SU-DHL-6 (cell line): ENCODE measurements at regions not wholly inside any gene's neighbourhood (a gene's known extent, or its start where the extent isn't known, plus 50 kb on each side); places are given as distances from the start of the nearest gene placed in this dataset.

Experiments
- H2AFZ ChIP-seq: fragments of 200-600 bp; sonication (generic); 2 replicates; pipeline ENCODE4 v1.6.1; 2014; ENCODE audit warnings: low read depth, mild to moderate bottlenecking, moderate library complexity, mixed read lengths, antibody characterized with exemption, low read length; ENCODE audit not compliant: severe bottlenecking
- H3F3A ChIP-seq: fragments of 200-600 bp; shearing (Covaris generic); 2 replicates; pipeline ENCODE4 v1.6.0; 2016; ENCODE audit warnings: antibody characterized with exemption, mild to moderate bottlenecking; ENCODE audit not compliant: insufficient read depth
- H3K27ac ChIP-seq: fragments of 200-600 bp; sonication (generic); 2 replicates; pipeline ENCODE4 v1.5.1; 2016; ENCODE audit warnings: low read depth, mild to moderate bottlenecking, low read length, moderate library complexity, mixed read lengths
- H3K27me3 ChIP-seq: fragments of 200-600 bp; sonication (generic), shearing (Covaris generic); 2 replicates; pipeline ENCODE4 v1.6.0; 2014; ENCODE audit warnings: mild to moderate bottlenecking, low read length
- H3K36me3 ChIP-seq: fragments of 200-600 bp; sonication (generic); 2 replicates; pipeline ENCODE4 v1.6.1; 2014; ENCODE audit warnings: mild to moderate bottlenecking, low read length, mixed read lengths
- H3K4me2 ChIP-seq: fragments of 300-600, 200-600 bp; shearing (Covaris generic), sonication (generic); 2 replicates; pipeline ENCODE4 v1.6.0; 2014; ENCODE audit warnings: low read length, low read depth, mild to moderate bottlenecking; ENCODE audit not compliant: poor library complexity, severe bottlenecking
- H3K4me3 ChIP-seq: fragments of 200-600 bp; sonication (generic); 2 replicates; pipeline ENCODE4 v1.5.1; 2014; ENCODE audit warnings: antibody characterized with exemption, low read length, mild to moderate bottlenecking, mixed read lengths; ENCODE audit not compliant: insufficient read depth, poor library complexity, severe bottlenecking
- H3K79me2 ChIP-seq: fragments of 200-600 bp; sonication (generic); 2 replicates; pipeline ENCODE4 v1.6.1; 2014; ENCODE audit warnings: mild to moderate bottlenecking, low read length, moderate library complexity; ENCODE audit not compliant: insufficient read depth
- H3K9ac ChIP-seq: fragments of 200-600 bp; sonication (generic); 2 replicates; pipeline ENCODE4 v1.7.0; 2014; ENCODE audit warnings: mild to moderate bottlenecking, low read length
- H3K9me2 ChIP-seq: fragments of 200-600 bp; sonication (generic); replicated peaks from 2 replicates; pipeline ENCODE4 v1.6.1; 2014; ENCODE audit warnings: low read length; ENCODE audit not compliant: insufficient read depth
- H3K9me3 ChIP-seq: fragments of 200-600 bp; sonication (generic); 2 replicates; pipeline ENCODE4 v1.6.1; 2014; ENCODE audit warnings: low read length, mixed read lengths; ENCODE audit not compliant: insufficient read depth
- H4K20me1 ChIP-seq: fragments of 200-600 bp; sonication (generic); 2 replicates; pipeline ENCODE4 v1.6.1; 2014; ENCODE audit warnings: low read depth, mild to moderate bottlenecking, antibody characterized with exemption, low read length, moderate library complexity, mixed read lengths
- CTCF ChIP-seq: fragments of 200-600 bp; sonication (generic); IDR thresholded peaks from one replicate; pipeline ENCODE4 v1.5.1; 2017; ENCODE audit warnings: antibody characterized with exemption, mild to moderate bottlenecking, low read length, moderate library complexity; ENCODE audit not compliant: insufficient read depth, poor library complexity, severe bottlenecking
- EZH2phosphoT487 ChIP-seq: fragments of 200-600 bp; sonication (generic), shearing (Covaris generic); conservative IDR thresholded peaks from 2 replicates; pipeline ENCODE4 v1.6.1; 2018; ENCODE audit warnings: mild to moderate bottlenecking, antibody characterized with exemption, low read length, moderate library complexity, mixed read lengths

- Histone ChIP-seq H4K20me1 (no peaks in the 10 kb centered on the region), H3F3A (no peaks in the 10 kb centered on the region), H3K9ac (no peak overlapping the region), H3K9me2 (no peaks in the 10 kb centered on the region), H2AFZ (no peak overlapping the region), H3K27ac (no peak overlapping the region), H3K27me3 (no peaks in the 10 kb centered on the region), H3K79me2 (no peaks in the 10 kb centered on the region), H3K4me3 (no peak overlapping the region), H3K36me3 (no peaks in the 10 kb centered on the region), H3K9me3 (no peaks in the 10 kb centered on the region), H3K4me2 (no peak overlapping the region)
- TF ChIP-seq CTCF (no peak), EZH2phosphoT487 (no peak)
Observed at GRCh38 chr10:130263289-130263688, 127.1 kb downstream of the GLRX3 start.

DNA sequence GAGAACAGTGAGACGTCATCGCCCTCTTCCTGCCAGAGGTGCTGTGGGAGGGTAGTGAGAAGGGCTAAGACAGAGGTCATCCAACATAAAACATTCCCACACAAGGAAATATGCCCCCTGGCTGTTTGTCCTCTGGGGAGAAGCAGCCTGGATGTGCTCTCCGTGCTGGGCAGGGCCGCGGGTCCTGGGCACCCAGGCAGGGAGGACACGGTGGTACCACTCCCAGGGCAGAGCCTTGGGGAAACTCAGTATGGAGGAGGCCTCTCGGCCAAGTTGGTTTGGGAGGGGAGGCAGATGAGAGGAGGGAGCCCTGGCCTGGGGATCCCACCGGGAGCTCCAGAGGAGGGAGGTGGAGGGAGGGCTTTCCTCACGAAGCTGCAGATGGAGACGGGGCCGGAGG, 129.4 kb downstream of the GLRX3 start:
- no peak overlapping the region for H2AFZ ChIP-seq
- no peaks in the 10 kb centered on the region for H3K9me2 ChIP-seq
- no peaks in the 10 kb centered on the region for H3K79me2 ChIP-seq
- H3K27me3 ChIP-seq: no peaks in the 10 kb centered on the region
- H3K9me3 ChIP-seq: no peaks in the 10 kb centered on the region
- H4K20me1 ChIP-seq: no peaks in the 10 kb centered on the region
- H3F3A ChIP-seq: no peaks in the 10 kb centered on the region
- H3K27ac ChIP-seq: no peak overlapping the region
- no peaks in the 10 kb centered on the region for H3K36me3 ChIP-seq
- TF ChIP-seq EZH2phosphoT487 (no peak), CTCF (no peak)
- H3K4me2 ChIP-seq: no peak overlapping the region
- H3K4me3 ChIP-seq: no peak overlapping the region
- no peak overlapping the region for H3K9ac ChIP-seq

- H3K9me3 ChIP-seq: peaks cover 59% of the 10 kb centered on the region; the same call in 1 of the 2 replicates
- no peak overlapping the region for H3K9ac ChIP-seq
- H2AFZ ChIP-seq: no peak overlapping the region
- H3K79me2 ChIP-seq: no peaks in the 10 kb centered on the region
- H3K36me3 ChIP-seq: no peaks in the 10 kb centered on the region
- H3K27ac ChIP-seq: no peak overlapping the region
- TF ChIP-seq CTCF (no peak), EZH2phosphoT487 (no peak)
- no peak overlapping the region for H3K4me3 ChIP-seq
- no peaks in the 10 kb centered on the region for H4K20me1 ChIP-seq
- H3K9me2 ChIP-seq: no peaks in the 10 kb centered on the region
- no peak overlapping the region for H3K4me2 ChIP-seq
- no peaks in the 10 kb centered on the region for H3F3A ChIP-seq
- H3K27me3 ChIP-seq: no peaks in the 10 kb centered on the region
Observed at GRCh38 chr10:130282492-130283218, 146.5 kb downstream of the GLRX3 start.
